KBM-7 (cell line): ENCODE measurements at regions not wholly inside any gene's neighbourhood (a gene's known extent, or its start where the extent isn't known, plus 50 kb on each side); places are given as distances from the start of the nearest gene placed in this dataset.

Source experiments
- DNase-seq: peaks from one replicate; pipeline ENCODE4 v3.0.0-alpha.2; 2015
- in situ Hi-C: fragments of 300-500 bp; cut with MboI; formaldehyde crosslinking; loops from 2 replicates; pipeline ENCODE4 v1.14.3; 2020; ENCODE audit warnings: low sequenced_read_pairs, low pct_unique_long_range_greater_than_20kb, mixed read lengths

DNA sequence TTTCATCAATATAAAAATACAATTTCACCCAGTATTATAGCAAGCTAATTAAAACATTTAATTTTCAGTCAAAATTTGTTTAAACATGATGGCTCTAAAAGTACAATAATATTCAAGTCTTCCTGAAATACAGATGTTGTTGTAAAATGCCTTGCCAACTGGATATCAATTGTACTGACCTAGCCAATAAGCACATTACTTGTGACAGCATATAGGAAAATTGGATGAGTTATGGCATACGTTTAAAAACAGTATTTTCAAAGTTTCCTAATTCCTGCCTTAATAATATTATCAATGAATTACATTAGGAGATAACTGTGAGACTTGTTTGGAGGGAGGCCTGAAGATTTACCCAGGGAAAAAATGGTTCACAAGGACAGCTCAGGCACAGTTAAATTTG lies 336.9 kb upstream of the CDH20 start:
- no peak for DNase-seq

GRCh38 chr18:60996822-60997221 lies 336.4 kb upstream of the CDH20 start:
- no peak for DNase-seq
- in situ Hi-C loops, result no loop called here

More for the DNA sequence above, 336.9 kb upstream of the CDH20 start:
- in situ Hi-C loops, result no loop called here

DNA sequence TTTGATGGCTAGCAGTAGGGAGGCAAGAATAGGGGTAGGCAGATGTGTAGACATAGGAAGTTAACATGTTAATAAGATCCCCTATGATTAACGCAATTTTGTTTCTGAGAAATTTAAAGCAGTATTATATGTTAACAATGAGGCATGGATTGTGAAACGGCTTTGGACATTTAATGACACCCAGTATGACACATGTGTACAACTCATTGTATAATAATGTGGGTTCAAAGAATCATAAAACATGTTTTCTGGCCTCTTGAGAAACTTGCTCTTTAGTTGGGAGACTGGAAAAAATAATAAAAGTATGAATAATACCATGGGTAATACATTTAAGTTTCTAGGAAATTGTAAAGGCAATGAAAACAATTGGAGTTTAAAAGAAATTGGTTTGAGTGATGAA lies 332.1 kb upstream of the CDH20 start:
- in situ Hi-C loops, result no loop called here
- DNase-seq, result no peak

GRCh38 chr18:61006687-61007224 lies 326.5 kb upstream of the CDH20 start:
- in situ Hi-C loops, result no loop called here
- no peak for DNase-seq

- DNase-seq, result no peak
- in situ Hi-C loops, result no loop called here
These were observed 313.6 kb upstream of the CDH20 start for GRCh38 chr18:61019338-61020301.

DNA sequence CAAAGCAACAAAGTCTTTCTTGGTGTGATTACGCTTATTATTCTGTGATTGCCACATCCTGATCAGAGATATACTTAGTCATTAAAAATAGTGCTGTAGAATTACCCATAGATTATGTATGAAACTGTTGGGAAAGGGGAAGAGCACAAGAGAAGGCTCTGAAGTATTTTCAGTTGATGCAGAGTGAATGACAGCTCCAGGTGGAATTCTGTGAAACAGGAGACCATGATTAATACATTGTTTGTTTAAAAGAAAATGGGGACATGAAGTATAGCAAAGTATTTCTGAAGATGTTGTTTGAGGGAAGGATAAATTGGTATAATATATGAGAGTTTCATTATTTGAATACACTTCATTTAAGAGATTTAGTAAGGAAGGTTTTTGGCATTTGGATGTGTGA lies 307.6 kb upstream of the CDH20 start:
- DNase-seq, result no peak
- in situ Hi-C loops, result no loop called here

DNA sequence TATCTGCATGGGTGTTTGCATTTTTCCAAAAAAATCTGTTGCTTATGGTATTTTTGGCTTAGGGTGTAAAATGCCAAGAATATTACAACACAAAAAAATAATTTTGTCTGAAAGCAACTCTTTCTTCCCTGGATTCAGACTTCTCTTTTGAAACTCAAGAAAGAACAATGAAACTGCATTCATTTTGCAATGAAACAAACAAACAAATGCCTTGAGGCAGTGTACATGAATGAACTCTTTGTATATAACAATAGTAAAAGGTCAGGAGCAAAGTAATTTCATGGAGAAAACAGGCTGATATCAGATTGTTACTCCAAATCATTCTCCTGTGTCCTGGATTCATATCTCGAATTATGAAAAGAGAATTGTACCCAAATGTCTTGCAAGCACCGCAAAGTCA lies 301.6 kb upstream of the CDH20 start:
- in situ Hi-C loops, result no loop called here
- DNase-seq, result no peak

DNA sequence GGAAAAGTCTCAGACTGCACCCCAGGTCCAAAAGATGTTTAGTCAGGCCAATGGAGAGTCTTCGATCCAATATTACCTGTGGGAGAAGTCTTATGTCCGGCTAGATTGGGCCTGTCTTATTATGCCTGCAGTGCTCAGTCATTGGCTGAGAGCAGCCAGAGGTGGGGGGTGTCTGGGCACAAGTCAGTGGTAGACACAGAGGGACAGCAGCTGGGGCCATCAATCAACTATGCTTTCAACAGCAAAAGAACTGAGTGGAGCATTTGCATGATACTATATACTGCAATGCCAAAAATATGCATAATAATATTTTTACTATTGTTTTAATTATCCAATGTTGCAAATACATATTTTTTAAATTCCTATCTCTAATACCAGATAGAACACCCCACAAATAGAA lies 298.6 kb upstream of the CDH20 start:
- no peak for DNase-seq
- in situ Hi-C loops, result no loop called here

GRCh38 chr18:61039251-61039650 lies 294.0 kb upstream of the CDH20 start:
- DNase-seq, result no peak
- in situ Hi-C loops, result no loop called here

GRCh38 chr18:61047794-61048193 lies 285.4 kb upstream of the CDH20 start:
- in situ Hi-C loops, result no loop called here
- DNase-seq, result no peak

GRCh38 chr18:61057443-61057842 lies 275.8 kb upstream of the CDH20 start:
- DNase-seq, result no peak
- in situ Hi-C loops, result no loop called here

DNA sequence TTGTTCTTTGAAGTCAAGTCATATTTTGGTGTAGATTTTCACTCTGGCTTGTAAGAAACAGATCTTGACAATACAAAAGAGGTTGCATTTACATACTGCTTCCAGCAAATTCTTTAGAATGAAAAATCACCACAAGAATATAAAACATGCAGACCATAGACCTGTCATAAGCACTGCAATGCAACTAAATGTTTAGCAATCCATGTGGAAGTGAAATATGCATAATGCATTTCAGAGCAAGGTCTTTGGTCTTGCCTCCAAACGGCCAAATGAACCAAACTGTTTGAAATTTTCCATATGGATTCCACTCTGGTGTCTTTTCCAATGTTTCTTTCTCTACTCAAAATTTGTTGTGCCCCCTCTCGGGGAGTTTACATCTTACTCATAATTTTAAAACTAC lies 271.0 kb upstream of the CDH20 start:
- in situ Hi-C loops, result no loop called here
- no peak for DNase-seq

GRCh38 chr18:61064911-61065310 lies 268.3 kb upstream of the CDH20 start:
- DNase-seq, result no peak
- in situ Hi-C loops, result no loop called here

DNA sequence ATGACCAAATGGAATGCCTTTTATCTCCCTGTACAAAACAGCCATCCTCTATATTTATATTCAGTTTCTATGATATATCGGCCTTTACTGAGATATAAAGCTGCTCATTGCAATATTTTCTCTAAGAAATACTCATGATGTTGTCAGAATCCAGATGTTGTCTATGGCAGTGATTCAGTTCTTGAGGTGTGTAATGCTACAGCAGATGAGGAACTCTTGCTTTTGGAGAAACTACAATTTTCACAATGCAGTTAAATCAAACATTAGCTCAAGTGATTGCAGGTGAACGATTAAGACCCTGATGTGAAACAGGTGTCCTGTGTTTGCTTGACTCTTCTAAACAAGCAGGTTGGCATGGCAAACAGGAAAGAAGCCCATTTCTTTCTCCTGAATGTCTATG lies 256.2 kb upstream of the CDH20 start:
- in situ Hi-C loops, result no loop called here
- no peak for DNase-seq

GRCh38 chr18:61079714-61080113 lies 253.5 kb upstream of the CDH20 start:
- DNase-seq, result no peak
- in situ Hi-C loops, result no loop called here

GRCh38 chr18:61080954-61081528 lies 252.2 kb upstream of the CDH20 start:
- no peak for DNase-seq
- in situ Hi-C loops, result no loop called here

- DNase-seq, result no peak
- in situ Hi-C loops, result no loop called here
These were observed 250.1 kb upstream of the CDH20 start for GRCh38 chr18:61082976-61083630.

DNA sequence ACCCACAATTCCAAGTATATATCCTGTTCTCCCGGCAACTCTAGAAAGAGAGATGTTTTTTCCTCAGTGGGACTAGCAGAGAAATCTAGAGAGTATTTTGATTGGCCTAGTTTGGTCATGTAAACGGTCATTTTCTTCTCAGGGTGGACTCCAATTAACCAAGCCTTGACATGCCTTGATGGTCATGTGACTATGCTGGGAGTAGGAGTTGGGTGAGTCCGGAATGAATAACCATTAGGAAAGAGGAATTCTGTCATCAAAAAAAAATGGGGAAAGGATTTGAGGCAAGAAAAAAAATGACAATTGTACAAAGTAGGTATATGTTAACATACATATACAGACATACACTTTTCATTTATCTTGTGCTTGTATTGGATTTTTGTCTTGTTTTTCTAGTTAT lies 248.2 kb upstream of the CDH20 start:
- in situ Hi-C loops, result no loop called here
- no peak for DNase-seq

DNA sequence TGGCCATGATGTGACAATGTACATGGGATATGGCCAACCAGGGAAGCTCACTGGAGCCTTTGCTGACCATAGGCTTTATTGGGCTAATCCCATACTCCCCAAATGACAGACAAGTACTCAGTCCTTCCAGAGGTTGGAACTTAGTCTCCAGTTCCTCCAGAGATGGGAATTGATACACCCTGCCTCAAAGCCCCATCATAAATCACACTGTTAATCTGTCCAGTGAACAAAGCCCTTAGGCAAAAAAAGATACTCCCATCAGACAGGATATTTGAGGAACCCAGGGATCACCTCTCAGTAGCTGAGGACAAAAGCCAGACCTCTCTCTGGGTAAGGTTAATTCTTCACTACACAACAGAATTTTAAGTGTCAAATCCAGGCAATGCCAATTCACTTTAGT lies 247.5 kb upstream of the CDH20 start:
- in situ Hi-C loops, result no loop called here
- no peak for DNase-seq

- DNase-seq, result no peak
- in situ Hi-C loops, result no loop called here
These were observed 246.6 kb upstream of the CDH20 start for GRCh38 chr18:61086657-61087056.
